Activated CD4-positive, alpha-beta memory T cell treated with anti-CD3 and anti-CD28 coated beads, Interleukin-2, amount 10 ng/mL, durations not matched to agents 7 days and 5 days (primary cell): ENCODE measurements at regions not wholly inside any gene's neighbourhood (a gene's known extent, or its start where the extent isn't known, plus 50 kb on each side); places are given as distances from the start of the nearest gene placed in this dataset.

ENCODE experiments used
- CTCF ChIA-PET: fragments of 350-600 bp; sonication (Branson Sonifier 250); formaldehyde crosslinking; loops from one replicate; lab custom pipeline; 2021; ENCODE audit warnings: antibody characterized with exemption, inconsistent platforms; lab: Charles Lee
- POLR2A ChIA-PET: fragments of 350-600 bp; sonication (Branson Sonifier 250); formaldehyde crosslinking; loops from one replicate; lab custom pipeline; 2021; ENCODE audit warnings: antibody characterized with exemption; lab: Charles Lee
- DNase-seq: peaks from one replicate; pipeline ENCODE4 v3.0.0-alpha.2; 2020
- H3K27ac Mint-ChIP-seq: one replicate; pipeline ENCODE4 v1.8.0; 2021; ENCODE audit warnings: mild to moderate bottlenecking, mixed read lengths
- H3K27me3 Mint-ChIP-seq: one replicate; pipeline ENCODE4 v1.8.0; 2021; ENCODE audit warnings: mixed read lengths
- H3K36me3 Mint-ChIP-seq: one replicate; pipeline ENCODE4 v1.8.0; 2021; ENCODE audit warnings: low read depth, mixed read lengths
- H3K4me1 Mint-ChIP-seq: one replicate; pipeline ENCODE4 v1.8.0; 2021; ENCODE audit warnings: mixed read lengths
- H3K4me3 Mint-ChIP-seq: one replicate; pipeline ENCODE4 v1.8.0; 2021; ENCODE audit warnings: mild to moderate bottlenecking, mixed read lengths
- H3K9me3 Mint-ChIP-seq: one replicate; pipeline ENCODE4 v1.8.0; 2021; ENCODE audit warnings: mixed read lengths

GRCh38 chr5:1948111-1948510, 65.4 kb upstream of the IRX4 start:
- no peaks in the 10 kb centered on the region for H3K9me3 Mint-ChIP-seq
- no peak overlapping the region for H3K4me3 Mint-ChIP-seq
- DNase-seq, result no peak
- no peak overlapping the region for H3K27ac Mint-ChIP-seq
- peaks cover 3% of the 10 kb centered on the region for H3K27me3 Mint-ChIP-seq
- CTCF ChIA-PET, result no interaction called here
- no peaks in the 10 kb centered on the region for H3K36me3 Mint-ChIP-seq
- H3K4me1 Mint-ChIP-seq, result no peaks in the 10 kb centered on the region
- POLR2A ChIA-PET, result no interaction called here

GRCh38 chr5:1946776-1947175, 64.1 kb upstream of the IRX4 start:
- CTCF ChIA-PET, result no interaction called here
- Mint-ChIP-seq H3K4me1 (no peaks in the 10 kb centered on the region), H3K27ac (no peak overlapping the region), H3K36me3 (no peaks in the 10 kb centered on the region), H3K27me3 (no peaks in the 10 kb centered on the region), H3K4me3 (no peak overlapping the region), H3K9me3 (no peaks in the 10 kb centered on the region)
- POLR2A ChIA-PET, result no interaction called here
- no peak for DNase-seq

- no peak for DNase-seq
- POLR2A ChIA-PET, result no interaction called here
- CTCF ChIA-PET, result no interaction called here
- Mint-ChIP-seq H3K36me3 (no peaks in the 10 kb centered on the region), H3K4me1 (no peaks in the 10 kb centered on the region), H3K27ac (no peak overlapping the region), H3K4me3 (no peak overlapping the region), H3K27me3 (no peaks in the 10 kb centered on the region), H3K9me3 (no peaks in the 10 kb centered on the region)
Measured at GRCh38 chr5:1946122-1946677, 63.5 kb upstream of the IRX4 start.

- POLR2A ChIA-PET, result no interaction called here
- Mint-ChIP-seq H3K36me3 (no peaks in the 10 kb centered on the region), H3K4me3 (no peak overlapping the region), H3K4me1 (no peaks in the 10 kb centered on the region), H3K27ac (no peak overlapping the region), H3K27me3 (no peaks in the 10 kb centered on the region), H3K9me3 (no peaks in the 10 kb centered on the region)
- DNase-seq, result no peak
- CTCF ChIA-PET, result no interaction called here
Measured at GRCh38 chr5:1945606-1946005, 62.9 kb upstream of the IRX4 start.

GRCh38 chr5:1944408-1944807, 61.7 kb upstream of the IRX4 start:
- no peak overlapping the region for H3K27ac Mint-ChIP-seq

GRCh38 chr5:1943481-1943880, 60.8 kb upstream of the IRX4 start:
- H3K9me3 Mint-ChIP-seq, result no peaks in the 10 kb centered on the region
- CTCF ChIA-PET, result no interaction called here

More at GRCh38 chr5:1944408-1944807, 61.7 kb upstream of the IRX4 start:
- H3K36me3 Mint-ChIP-seq, result no peaks in the 10 kb centered on the region
- CTCF ChIA-PET, result no interaction called here
- H3K9me3 Mint-ChIP-seq, result no peaks in the 10 kb centered on the region
- no peak overlapping the region for H3K4me3 Mint-ChIP-seq
- POLR2A ChIA-PET, result no interaction called here
- no peaks in the 10 kb centered on the region for H3K4me1 Mint-ChIP-seq
- DNase-seq, result no peak
- H3K27me3 Mint-ChIP-seq, result no peaks in the 10 kb centered on the region

GRCh38 chr5:1942630-1943029, 59.9 kb upstream of the IRX4 start:
- no peaks in the 10 kb centered on the region for H3K27me3 Mint-ChIP-seq
- POLR2A ChIA-PET, result no interaction called here
- CTCF ChIA-PET, result no interaction called here

More at GRCh38 chr5:1943481-1943880, 60.8 kb upstream of the IRX4 start:
- H3K27ac Mint-ChIP-seq, result no peak overlapping the region
- no peaks in the 10 kb centered on the region for H3K27me3 Mint-ChIP-seq
- POLR2A ChIA-PET, result no interaction called here
- H3K4me3 Mint-ChIP-seq, result no peak overlapping the region
- DNase-seq, result no peak
- H3K36me3 Mint-ChIP-seq, result no peaks in the 10 kb centered on the region
- no peaks in the 10 kb centered on the region for H3K4me1 Mint-ChIP-seq

GRCh38 chr5:1942158-1942557, 59.4 kb upstream of the IRX4 start:
- H3K27ac Mint-ChIP-seq, result no peak overlapping the region
- H3K36me3 Mint-ChIP-seq, result no peaks in the 10 kb centered on the region
- CTCF ChIA-PET, result no interaction called here
- DNase-seq, result no peak
- POLR2A ChIA-PET, result no interaction called here
- no peaks in the 10 kb centered on the region for H3K4me1 Mint-ChIP-seq
- no peak overlapping the region for H3K4me3 Mint-ChIP-seq
- no peaks in the 10 kb centered on the region for H3K9me3 Mint-ChIP-seq
- no peaks in the 10 kb centered on the region for H3K27me3 Mint-ChIP-seq

More at GRCh38 chr5:1942630-1943029, 59.9 kb upstream of the IRX4 start:
- no peaks in the 10 kb centered on the region for H3K4me1 Mint-ChIP-seq
- H3K27ac Mint-ChIP-seq, result no peak overlapping the region
- no peak overlapping the region for H3K4me3 Mint-ChIP-seq
- DNase-seq, result no peak
- no peaks in the 10 kb centered on the region for H3K36me3 Mint-ChIP-seq
- no peaks in the 10 kb centered on the region for H3K9me3 Mint-ChIP-seq

- DNase-seq, result no peak
- Mint-ChIP-seq H3K9me3 (no peaks in the 10 kb centered on the region), H3K36me3 (no peaks in the 10 kb centered on the region), H3K4me3 (no peak overlapping the region), H3K27me3 (peaks cover 11% of the 10 kb centered on the region), H3K4me1 (no peaks in the 10 kb centered on the region), H3K27ac (no peak overlapping the region)
- POLR2A ChIA-PET, result no interaction called here
- CTCF ChIA-PET, result no interaction called here
Measured at GRCh38 chr5:1939256-1939655, 56.5 kb upstream of the IRX4 start.

GRCh38 chr5:1938310-1939000, 55.7 kb upstream of the IRX4 start:
- peaks cover 12% of the 10 kb centered on the region for H3K27me3 Mint-ChIP-seq
- DNase-seq, result no peak
- H3K4me3 Mint-ChIP-seq, result no peak overlapping the region
- H3K4me1 Mint-ChIP-seq, result no peaks in the 10 kb centered on the region
- no peaks in the 10 kb centered on the region for H3K9me3 Mint-ChIP-seq
- POLR2A ChIA-PET, result no interaction called here
- no peaks in the 10 kb centered on the region for H3K36me3 Mint-ChIP-seq
- CTCF ChIA-PET, result no interaction called here
- H3K27ac Mint-ChIP-seq, result no peak overlapping the region

GRCh38 chr5:1937590-1937989, 54.9 kb upstream of the IRX4 start:
- DNase-seq, result no peak
- no peak overlapping the region for H3K27ac Mint-ChIP-seq
- CTCF ChIA-PET, result no interaction called here

GRCh38 chr5:1936901-1937300, 54.2 kb upstream of the IRX4 start:
- DNase-seq, result no peak
- H3K27ac Mint-ChIP-seq, result no peak overlapping the region
- peaks cover 26% of the 10 kb centered on the region for H3K27me3 Mint-ChIP-seq
- no peak overlapping the region for H3K4me3 Mint-ChIP-seq
- CTCF ChIA-PET, result interaction anchor here (0.5 kb wide), 1 partner anchor 84 kb away, joined by 3 read pairs; no protein-coding TSS in a partner anchor
- H3K4me1 Mint-ChIP-seq, result no peaks in the 10 kb centered on the region
- no peaks in the 10 kb centered on the region for H3K36me3 Mint-ChIP-seq
- H3K9me3 Mint-ChIP-seq, result no peaks in the 10 kb centered on the region
- POLR2A ChIA-PET, result no interaction called here

More at GRCh38 chr5:1937590-1937989, 54.9 kb upstream of the IRX4 start:
- Mint-ChIP-seq H3K4me1 (no peaks in the 10 kb centered on the region), H3K36me3 (no peaks in the 10 kb centered on the region), H3K9me3 (no peaks in the 10 kb centered on the region), H3K27me3 (peaks cover 20% of the 10 kb centered on the region), H3K4me3 (no peak overlapping the region)
- POLR2A ChIA-PET, result no interaction called here

GRCh38 chr5:1936413-1936812, 53.7 kb upstream of the IRX4 start:
- Mint-ChIP-seq H3K9me3 (no peaks in the 10 kb centered on the region), H3K27me3 (peaks cover 28% of the 10 kb centered on the region), H3K27ac (no peak overlapping the region), H3K36me3 (no peaks in the 10 kb centered on the region), H3K4me1 (no peaks in the 10 kb centered on the region), H3K4me3 (no peak overlapping the region)
- DNase-seq, result no peak
- POLR2A ChIA-PET, result no interaction called here
- CTCF ChIA-PET, result interaction anchor here (0.5 kb wide), 1 partner anchor 84 kb away, joined by 3 read pairs; no protein-coding TSS in a partner anchor
